Stomach smooth muscle (tissue), 2 donors: ENCODE measurements at regions not wholly inside any gene's neighbourhood (a gene's known extent, or its start where the extent isn't known, plus 50 kb on each side); places are given as distances from the start of the nearest gene placed in this dataset.

Experiments
- H3K27ac ChIP-seq: one replicate; pipeline ENCODE4 v1.7.0; 2013; ENCODE audit warnings: mild to moderate bottlenecking, low read length, inconsistent platforms
- H3K27me3 ChIP-seq, 2 donors: one replicate each; pipeline ENCODE4 v1.7.0; 2013; ENCODE audit warnings: low read length in 2 of 2; ENCODE audit not compliant: insufficient read depth in 2 of 2, control insufficient read depth in 1 of 2
- H3K36me3 ChIP-seq, 2 donors: one replicate each; pipeline ENCODE4 v1.7.0; 2013; ENCODE audit warnings: low read length in 2 of 2; ENCODE audit not compliant: control insufficient read depth in 2 of 2, insufficient read depth in 2 of 2
- H3K4me1 ChIP-seq: one replicate; pipeline ENCODE4 v1.7.0; 2013; ENCODE audit warnings: low read length; ENCODE audit not compliant: control insufficient read depth, insufficient read depth
- H3K4me3 ChIP-seq, 2 donors: one replicate each; pipeline ENCODE4 v1.7.0; 2013; ENCODE audit warnings: low read length in 2 of 2
- H3K9ac ChIP-seq, 2 donors: one replicate each; pipeline ENCODE4 v1.7.0; 2013; ENCODE audit warnings: low read length in 2 of 2, mild to moderate bottlenecking in 1 of 2
- H3K9me3 ChIP-seq, 2 donors: one replicate each; pipeline ENCODE4 v1.7.0; 2013; ENCODE audit warnings: low read length in 2 of 2; ENCODE audit not compliant: control insufficient read depth in 2 of 2
- donor health status: healthy.
- donor health status: Pancreatic carcinoma.

DNA sequence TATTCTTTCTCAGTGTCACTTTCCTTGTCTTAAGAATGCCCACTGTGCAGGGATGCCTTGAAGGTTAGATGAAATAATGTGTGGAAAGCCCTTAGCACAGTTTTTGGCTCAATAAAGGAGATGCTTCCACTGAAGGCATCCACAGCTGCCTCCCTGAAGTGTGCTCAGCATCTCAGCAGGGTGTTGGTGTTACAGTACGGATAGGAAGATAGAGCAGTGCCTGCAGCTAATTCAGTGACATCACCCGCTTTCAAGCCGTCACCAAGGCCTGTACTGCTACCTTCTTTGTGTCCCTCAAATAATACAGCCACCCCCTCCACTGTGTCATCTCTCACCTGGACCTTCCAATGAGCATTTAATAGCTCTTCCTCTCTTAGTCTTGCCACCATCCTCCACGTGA lies 59.0 kb downstream of the NDUFS5 start:
- Histone ChIP-seq H3K27me3 (peaks cover 25% of the 10 kb centered on the region in 2 donors), H3K4me1 (peaks cover 26% of the 10 kb centered on the region)

GRCh38 chr1:39086386-39086785 lies 60.2 kb downstream of the NDUFS5 start:
- no peaks in the 10 kb centered on the region for H3K9me3 ChIP-seq
- H3K36me3 ChIP-seq, result no peaks in the 10 kb centered on the region
- peaks cover 20% of the 10 kb centered on the region in 2 donors for H3K27me3 ChIP-seq
- H3K4me3 ChIP-seq, result peak overlapping the region in 1 of 2 donors; percentile 34
- no peak overlapping the region for H3K9ac ChIP-seq
- H3K4me1 ChIP-seq, result peaks cover 31% of the 10 kb centered on the region
- peak overlapping the region; percentile 49 for H3K27ac ChIP-seq

More for the DNA sequence above, 59.0 kb downstream of the NDUFS5 start:
- Histone ChIP-seq H3K9ac (no peak overlapping the region), H3K36me3 (no peaks in the 10 kb centered on the region), H3K4me3 (no peak overlapping the region), H3K9me3 (no peaks in the 10 kb centered on the region), H3K27ac (no peak overlapping the region)

DNA sequence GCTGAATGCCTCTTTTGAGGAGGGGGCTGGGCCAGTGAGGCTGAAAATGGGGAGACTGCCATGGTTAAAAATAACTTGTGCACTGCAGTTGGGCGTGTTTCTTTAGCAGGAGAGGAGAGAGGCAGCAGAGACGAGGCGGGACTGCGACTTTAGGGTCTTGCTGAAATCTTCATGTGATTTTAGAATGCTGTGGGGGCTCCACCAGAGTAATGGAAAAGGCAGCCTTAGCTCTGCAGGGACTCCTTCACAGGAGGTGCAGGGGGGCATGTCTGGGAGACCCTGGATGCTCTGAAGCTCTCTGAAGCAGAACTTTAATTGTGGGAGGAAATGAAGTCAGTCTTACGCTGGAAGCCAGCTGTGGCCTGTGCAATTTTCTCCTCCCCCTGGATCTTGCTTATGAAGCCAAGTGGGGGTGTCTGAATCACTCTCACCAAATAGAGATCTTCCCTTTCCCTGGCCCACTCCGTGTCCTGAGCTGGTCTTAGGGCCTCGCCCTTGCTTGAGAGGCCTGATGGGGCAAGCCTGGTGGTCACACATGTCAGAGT lies 60.8 kb downstream of the NDUFS5 start:
- peaks cover 17 to 20% of the 10 kb centered on the region in 2 donors for H3K27me3 ChIP-seq
- no peak overlapping the region for H3K9ac ChIP-seq
- peak overlapping the region; percentile 15 to 34 for H3K4me3 ChIP-seq
- H3K36me3 ChIP-seq, result no peaks in the 10 kb centered on the region
- H3K4me1 ChIP-seq, result peaks cover 26% of the 10 kb centered on the region
- peak overlapping the region; percentile 49 for H3K27ac ChIP-seq
- H3K9me3 ChIP-seq, result no peaks in the 10 kb centered on the region

GRCh38 chr1:39087435-39087834 lies 61.3 kb downstream of the NDUFS5 start:
- Histone ChIP-seq H3K9ac (no peak overlapping the region), H3K27ac (peak overlapping the region; percentile 49)

GRCh38 chr1:39088658-39089057 lies 62.5 kb downstream of the NDUFS5 start:
- peaks cover 20% of the 10 kb centered on the region for H3K4me1 ChIP-seq
- H3K27me3 ChIP-seq, result peaks cover 0 to 4% of the 10 kb centered on the region in 2 donors
- no peak overlapping the region for H3K27ac ChIP-seq
- no peaks in the 10 kb centered on the region for H3K9me3 ChIP-seq
- H3K9ac ChIP-seq, result no peak overlapping the region
- H3K4me3 ChIP-seq, result no peak overlapping the region
- no peaks in the 10 kb centered on the region for H3K36me3 ChIP-seq

More at GRCh38 chr1:39087435-39087834, 61.3 kb downstream of the NDUFS5 start:
- Histone ChIP-seq H3K4me1 (peaks cover 22% of the 10 kb centered on the region), H3K36me3 (no peaks in the 10 kb centered on the region), H3K9me3 (no peaks in the 10 kb centered on the region), H3K27me3 (peaks cover 12 to 15% of the 10 kb centered on the region in 2 donors), H3K4me3 (no peak overlapping the region)

DNA sequence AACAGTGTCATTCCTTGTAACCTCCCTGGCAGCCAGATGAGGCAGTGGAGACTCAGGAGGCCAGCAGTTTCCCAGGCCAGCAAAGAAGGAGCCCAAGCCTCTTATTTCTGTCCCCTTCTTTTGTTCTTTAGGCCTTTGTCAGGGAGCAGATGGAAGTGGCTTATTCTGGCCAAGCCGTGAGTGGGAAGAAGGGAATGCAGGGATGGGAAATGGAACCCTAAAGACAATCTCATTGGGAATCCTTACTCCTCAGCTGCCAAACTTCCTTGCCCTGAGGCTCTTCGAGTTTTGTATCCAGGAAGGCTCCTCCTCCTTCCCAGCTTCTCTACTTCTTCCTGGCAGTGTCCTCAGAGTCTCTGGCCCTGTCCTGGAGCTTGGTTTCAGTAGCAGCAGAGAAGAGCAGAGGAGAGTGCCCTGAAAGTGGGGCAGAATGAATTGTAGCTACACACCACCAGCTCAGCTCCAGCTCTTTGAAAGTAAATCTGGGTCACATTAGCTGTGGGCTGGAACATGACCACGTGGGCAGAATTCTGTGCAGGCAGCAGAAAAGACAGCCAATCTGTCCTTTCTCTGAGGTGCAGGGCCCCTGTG lies 63.9 kb downstream of the NDUFS5 start:
- H3K4me3 ChIP-seq, result no peak overlapping the region
- H3K27me3 ChIP-seq, result no peaks in the 10 kb centered on the region
- H3K9me3 ChIP-seq, result no peaks in the 10 kb centered on the region
- H3K36me3 ChIP-seq, result no peaks in the 10 kb centered on the region
- H3K9ac ChIP-seq, result no peak overlapping the region
- peaks cover 20% of the 10 kb centered on the region for H3K4me1 ChIP-seq
- H3K27ac ChIP-seq, result peak overlapping the region; percentile 18

- no peaks in the 10 kb centered on the region for H3K36me3 ChIP-seq
- H3K9ac ChIP-seq, result no peak overlapping the region
- peak overlapping the region; percentile 18 for H3K27ac ChIP-seq
Observed at GRCh38 chr1:39090757-39091380, 64.7 kb downstream of the NDUFS5 start.

GRCh38 chr1:39091845-39092645 lies 65.9 kb downstream of the NDUFS5 start:
- no peak overlapping the region for H3K4me3 ChIP-seq
- H3K36me3 ChIP-seq, result no peaks in the 10 kb centered on the region
- H3K27me3 ChIP-seq, result no peaks in the 10 kb centered on the region
- peaks cover 12% of the 10 kb centered on the region for H3K4me1 ChIP-seq
- no peak overlapping the region for H3K9ac ChIP-seq
- no peaks in the 10 kb centered on the region for H3K9me3 ChIP-seq
- H3K27ac ChIP-seq, result no peak overlapping the region

More at GRCh38 chr1:39090757-39091380, 64.7 kb downstream of the NDUFS5 start:
- no peaks in the 10 kb centered on the region for H3K27me3 ChIP-seq
- H3K9me3 ChIP-seq, result no peaks in the 10 kb centered on the region
- peaks cover 20% of the 10 kb centered on the region for H3K4me1 ChIP-seq
- no peak overlapping the region for H3K4me3 ChIP-seq

DNA sequence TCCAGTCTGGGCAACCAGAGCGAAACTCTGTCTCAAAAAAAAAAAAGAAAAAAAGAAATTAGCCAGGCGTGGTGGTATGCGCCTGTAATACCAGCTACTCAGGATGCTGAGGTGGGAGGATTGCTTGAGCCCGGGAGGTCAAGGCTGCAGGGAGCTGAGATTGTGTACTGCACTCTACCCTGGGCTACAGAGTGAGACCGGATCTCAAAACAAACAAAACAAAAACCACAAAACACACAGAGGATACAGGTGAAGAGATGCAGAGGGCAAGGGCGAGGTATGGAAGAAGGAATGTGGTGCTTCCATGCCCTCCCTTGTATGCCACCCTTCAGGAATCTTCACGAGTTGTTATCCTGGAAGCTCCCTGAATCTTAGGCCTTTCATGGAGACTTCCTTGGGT lies 68.5 kb downstream of the NDUFS5 start:
- Histone ChIP-seq H3K9ac (no peak overlapping the region), H3K9me3 (no peaks in the 10 kb centered on the region), H3K27ac (no peak overlapping the region), H3K4me3 (no peak overlapping the region), H3K36me3 (no peaks in the 10 kb centered on the region), H3K27me3 (no peaks in the 10 kb centered on the region), H3K4me1 (peaks cover 19% of the 10 kb centered on the region)

DNA sequence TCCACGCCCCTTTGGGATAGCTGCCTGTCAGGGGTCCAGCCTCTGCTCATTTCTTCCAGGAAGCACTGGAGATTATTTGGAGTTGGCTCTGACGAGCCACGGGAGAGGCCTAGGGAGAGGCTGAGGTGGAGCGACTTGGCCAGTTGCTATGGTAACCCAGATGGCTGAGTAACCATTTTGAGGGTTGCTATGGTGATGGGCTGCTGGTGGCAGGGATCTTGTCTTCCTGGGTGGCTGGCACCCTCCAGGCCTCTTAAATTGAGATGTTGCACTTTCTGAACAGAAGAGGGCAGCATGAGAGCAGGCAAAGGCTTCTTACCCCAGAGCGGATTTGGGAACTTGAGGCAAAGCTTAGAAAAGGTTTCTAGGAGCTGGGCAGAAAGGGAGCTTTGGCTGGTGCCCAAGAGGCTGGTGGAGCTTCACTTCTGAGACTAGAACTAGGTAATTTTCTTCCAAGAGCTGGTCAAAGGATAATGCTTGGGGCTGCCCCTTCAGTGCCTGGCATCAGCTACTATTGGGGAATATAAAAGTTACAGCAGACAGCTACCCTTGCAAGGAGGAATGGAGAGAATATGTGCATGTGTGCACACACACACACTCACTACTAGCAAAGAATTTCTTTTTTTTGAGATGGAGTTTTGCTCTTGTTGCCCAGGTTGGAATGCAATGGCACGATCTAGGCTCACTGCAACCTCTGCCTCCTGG lies 72.5 kb downstream of the NDUFS5 start:
- Histone ChIP-seq H3K9me3 (no peaks in the 10 kb centered on the region), H3K9ac (no peak overlapping the region), H3K27ac (no peak overlapping the region)

More for the DNA sequence above, 72.5 kb downstream of the NDUFS5 start:
- Histone ChIP-seq H3K4me1 (peaks cover 21% of the 10 kb centered on the region), H3K36me3 (no peaks in the 10 kb centered on the region), H3K27me3 (no peaks in the 10 kb centered on the region), H3K4me3 (no peak overlapping the region)
